H1 (cell line): ENCODE measurements at regions not wholly inside any gene's neighbourhood (a gene's known extent, or its start where the extent isn't known, plus 50 kb on each side); places are given as distances from the start of the nearest gene placed in this dataset.
A peak's percentile ranks its signal among the peaks of the same experiment; 100 is the strongest.

Experiments used
- CTCF ChIA-PET: fragments of 300-600 bp; sonication (Branson Sonifier 250); formaldehyde crosslinking; loops from one replicate; lab custom pipeline; 2021; ENCODE audit not compliant: partially characterized antibody; lab: Charles Lee
- POLR2A ChIA-PET: fragments of 300-600 bp; sonication (Branson Sonifier 250); formaldehyde crosslinking; loops from one replicate; lab custom pipeline; 2021; ENCODE audit warnings: inconsistent platforms; ENCODE audit not compliant: partially characterized antibody; lab: Charles Lee
- DNase-seq, 2 experiments: peaks; one replicate each; pipeline versions ENCODE4 v3.0.0 to v3.0.0-alpha.2; 2010 to 2022; ENCODE audit warnings: low spot score in 2 of 2, low read depth in 1 of 2, mixed read lengths in 1 of 2
- FAIRE-seq: peaks from 2 replicates; lab custom pipeline; 2011; peaks lifted over from hg19 to GRCh38; lab: Jason Lieb, UNC
- H2AFZ ChIP-seq: 2 replicates; pipeline ENCODE4 v1.8.1; 2012; ENCODE audit warnings: low read length, inconsistent platforms
- H2AK5ac ChIP-seq: 2 replicates; pipeline ENCODE4 v1.6.1; 2013; ENCODE audit warnings: low read depth, low read length
- H2BK120ac ChIP-seq: replicated peaks from 2 replicates; pipeline ENCODE3; 2013; ENCODE audit warnings: low read depth, low read length, inconsistent platforms
- H2BK12ac ChIP-seq: 2 replicates; pipeline ENCODE4 v1.6.1; 2013; ENCODE audit warnings: low read depth, low read length
- H2BK15ac ChIP-seq: 2 replicates; pipeline ENCODE4 v1.6.1; 2013; ENCODE audit warnings: low read length
- H2BK20ac ChIP-seq: 2 replicates; pipeline ENCODE4 v1.6.1; 2013; ENCODE audit warnings: low read length
- H2BK5ac ChIP-seq: 2 replicates; pipeline ENCODE4 v1.6.1; 2013; ENCODE audit warnings: low read depth, low read length
- H3K14ac ChIP-seq: 2 replicates; pipeline ENCODE4 v1.6.1; 2013; ENCODE audit warnings: inconsistent platforms; ENCODE audit not compliant: insufficient read length
- H3K18ac ChIP-seq: 2 replicates; pipeline ENCODE4 v1.6.1; 2013; ENCODE audit warnings: low read length; ENCODE audit errors: extremely low read depth
- H3K23ac ChIP-seq: 2 replicates; pipeline ENCODE4 v1.6.1; 2013; ENCODE audit warnings: inconsistent platforms; ENCODE audit not compliant: insufficient read length
- H3K23me2 ChIP-seq: 2 replicates; pipeline ENCODE4 v1.6.1; 2013; ENCODE audit warnings: low read depth, low read length
- H3K27ac ChIP-seq: 2 replicates; pipeline ENCODE4 v1.6.1; 2011; ENCODE audit warnings: low read depth, low read length, inconsistent platforms
- H3K27me3 ChIP-seq, 4 experiments: replicated peaks in 1 of 4; 1 replicate in 1 of 4; 2 replicates in 3 of 4; pipeline versions ENCODE4 v1.6.1 to v1.8.1; 2011 to 2013; ENCODE audit warnings: low read length in 3 of 4, mild to moderate bottlenecking in 3 of 4, inconsistent platforms in 2 of 4, mixed read lengths in 2 of 4, moderate library complexity in 1 of 4; ENCODE audit not compliant: control insufficient read depth in 3 of 4, insufficient read depth in 3 of 4; ENCODE audit errors: extremely low read depth in 1 of 4
- H3K36me3 ChIP-seq, 4 experiments: 2 replicates each; pipeline versions ENCODE4 v1.6.1 to v1.8.1; 2011 to 2013; ENCODE audit warnings: mild to moderate bottlenecking in 4 of 4, low read length in 3 of 4, moderate library complexity in 2 of 4, control low read depth in 1 of 4, inconsistent platforms in 1 of 4; ENCODE audit not compliant: insufficient read depth in 4 of 4, control insufficient read depth in 2 of 4
- H3K4ac ChIP-seq: replicated peaks from 2 replicates; pipeline ENCODE3; 2013; ENCODE audit warnings: low read length, low read depth, mixed read lengths, inconsistent platforms; ENCODE audit not compliant: insufficient read length
- H3K4me1 ChIP-seq, 4 experiments: replicated peaks in 1 of 4; 1 replicate in 1 of 4; 2 replicates in 3 of 4; pipeline versions ENCODE4 v1.6.1 to v1.8.1; 2011 to 2013; ENCODE audit warnings: low read length in 3 of 4, inconsistent platforms in 2 of 4, mixed read lengths in 1 of 4; ENCODE audit not compliant: insufficient read depth in 4 of 4, control insufficient read depth in 3 of 4
- H3K4me2 ChIP-seq, 2 experiments: 2 replicates each; pipeline versions ENCODE4 v1.6.1 to v1.8.1; 2011 to 2013; ENCODE audit warnings: low read depth in 2 of 2, low read length in 2 of 2, control low read depth in 1 of 2, inconsistent platforms in 1 of 2, mild to moderate bottlenecking in 1 of 2; ENCODE audit not compliant: insufficient read depth in 1 of 2
- H3K4me3 ChIP-seq, 4 experiments: fragments of 200-600, 300-600 bp in 1 of 4; sonication (generic), shearing (Covaris generic), sonication (Bioruptor Twin) in 1 of 4; 2 replicates each; pipeline versions ENCODE4 v1.5.1 to v1.8.1; 2011 to 2016; ENCODE audit warnings: low read length in 4 of 4, low read depth in 3 of 4, control low read depth in 2 of 4, inconsistent platforms in 2 of 4, mild to moderate bottlenecking in 2 of 4, mixed read lengths in 1 of 4, moderate library complexity in 1 of 4; ENCODE audit not compliant: insufficient read depth in 2 of 4; ENCODE audit errors: extremely low read depth in 1 of 4
- H3K56ac ChIP-seq: replicated peaks from 2 replicates; pipeline ENCODE3; 2013; ENCODE audit warnings: low read depth, mild to moderate bottlenecking, mixed read lengths, low read length, inconsistent platforms; ENCODE audit not compliant: insufficient read length
- H3K79me1 ChIP-seq: 2 replicates; pipeline ENCODE4 v1.6.1; 2013; ENCODE audit warnings: low read depth, low read length, control low read depth
- H3K79me2 ChIP-seq, 2 experiments: 2 replicates each; pipeline versions ENCODE4 v1.6.1 to v1.8.1; 2012 to 2013; ENCODE audit warnings: low read length in 2 of 2, mild to moderate bottlenecking in 2 of 2, inconsistent platforms in 1 of 2; ENCODE audit not compliant: insufficient read depth in 2 of 2, control insufficient read depth in 1 of 2
- H3K9ac ChIP-seq, 4 experiments: replicated peaks in 1 of 4; 1 replicate in 1 of 4; 2 replicates in 3 of 4; pipeline versions ENCODE4 v1.6.1 to v1.8.1; 2011 to 2013; ENCODE audit warnings: low read depth in 3 of 4, low read length in 3 of 4, control low read depth in 2 of 4, mild to moderate bottlenecking in 2 of 4, moderate library complexity in 2 of 4, inconsistent platforms in 1 of 4; ENCODE audit errors: extremely low read depth in 1 of 4
- H3K9me3 ChIP-seq, 2 experiments: 2 replicates each; pipeline versions ENCODE4 v1.6.1 to v1.8.1; 2012 to 2013; ENCODE audit warnings: mild to moderate bottlenecking in 2 of 2, moderate library complexity in 2 of 2, control low read depth in 1 of 2, inconsistent platforms in 1 of 2, low read depth in 1 of 2, low read length in 1 of 2, mixed read lengths in 1 of 2; ENCODE audit not compliant: insufficient read depth in 2 of 2
- H4K20me1 ChIP-seq, 2 experiments: replicated peaks in 1 of 2; 2 replicates each; pipeline versions ENCODE3 to v1.8.1; 2011 to 2013; ENCODE audit warnings: inconsistent platforms in 2 of 2, low read length in 2 of 2, mild to moderate bottlenecking in 1 of 2; ENCODE audit not compliant: insufficient read depth in 2 of 2, control insufficient read depth in 1 of 2
- H4K5ac ChIP-seq: 2 replicates; pipeline ENCODE4 v1.6.1; 2013; ENCODE audit warnings: low read length, low read depth, mixed read lengths, inconsistent platforms; ENCODE audit not compliant: insufficient read length
- H4K8ac ChIP-seq: 2 replicates; pipeline ENCODE4 v1.8.0; 2013; ENCODE audit warnings: mild to moderate bottlenecking, moderate library complexity, low read length, inconsistent platforms; ENCODE audit not compliant: insufficient read depth; ENCODE audit errors: extremely low read depth
- H4K91ac ChIP-seq: replicated peaks from 2 replicates; pipeline ENCODE3; 2013; ENCODE audit warnings: low read length, mixed read lengths, inconsistent platforms; ENCODE audit not compliant: insufficient read length
- CHD1 ChIP-seq: IDR thresholded peaks from 2 replicates; pipeline ENCODE4 v1.6.1; 2012; ENCODE audit warnings: low read depth, low read length, improper control_type of control experiment
- CHD2 ChIP-seq: IDR thresholded peaks from 2 replicates; pipeline ENCODE4 v1.6.1; 2012; ENCODE audit warnings: low read length, improper control_type of control experiment
- GTF2F1 ChIP-seq: IDR thresholded peaks from 2 replicates; pipeline ENCODE4 v1.6.1; 2012; ENCODE audit warnings: low read depth, low read length, improper control_type of control experiment, borderline replicate concordance
- NRF1 ChIP-seq: IDR thresholded peaks from 2 replicates; pipeline ENCODE4 v1.6.1; 2011; ENCODE audit warnings: mild to moderate bottlenecking, low read depth, low read length, improper control_type of control experiment
- PHF8 ChIP-seq: fragments of 200-600 bp; sonication (generic); conservative IDR thresholded peaks from 2 replicates; pipeline ENCODE4 v1.7.1; 2012; ENCODE audit warnings: low read depth, mild to moderate bottlenecking, inconsistent platforms, low read length, moderate library complexity
- SP4 ChIP-seq: IDR thresholded peaks from 2 replicates; pipeline ENCODE4 v1.6.1; 2012; ENCODE audit warnings: low read length, inconsistent platforms
- TEAD4 ChIP-seq: IDR thresholded peaks from 2 replicates; pipeline ENCODE4 v1.6.1; 2012; ENCODE audit warnings: low read depth, low read length, inconsistent platforms, mixed read lengths
- WGBS, 2 experiments: shearing (Covaris generic) in 1 of 2; methylation state at CpG; one replicate each; pipeline versions ENCODE4 v1.1.6 to v1.1.7; 2013 to 2015; ENCODE audit warnings: low lambda C conversion rate in 2 of 2, mixed read lengths in 2 of 2, inconsistent platforms in 1 of 2, low coverage in 1 of 2, missing lambda C conversion rate in 1 of 2; ENCODE audit not compliant: insufficient replicate concordance in 2 of 2, insufficient coverage in 1 of 2, insufficient read length in 1 of 2; ENCODE audit errors: extremely low coverage in 1 of 2, missing lambda C conversion rate in 1 of 2; 5-methylcytosine and 5-hydroxymethylcytosine counted together

DNA sequence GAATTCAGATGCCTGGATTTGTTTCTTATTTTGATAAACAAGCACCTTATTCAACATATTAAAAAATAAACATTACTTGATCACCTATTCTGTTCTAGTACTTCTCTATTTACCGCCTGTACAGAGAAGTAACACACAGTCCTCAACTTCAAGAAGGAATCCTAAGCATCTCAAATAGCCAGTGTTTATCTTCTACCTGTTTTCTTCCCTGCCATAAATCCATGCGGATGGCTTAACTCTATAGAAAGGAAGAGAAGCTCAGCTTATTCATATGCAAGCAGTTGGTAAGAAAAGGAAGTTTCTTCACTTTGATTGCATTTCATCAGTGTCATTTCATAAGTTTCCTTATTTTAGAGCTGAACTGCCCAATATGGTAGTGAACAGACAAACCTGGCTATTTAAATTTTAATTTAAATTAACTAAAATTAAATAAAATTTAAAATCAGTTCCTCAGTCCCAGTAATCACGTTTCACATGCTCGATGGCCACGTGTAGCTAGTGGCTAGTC, 210.0 kb upstream of the PEX5L start:
- Histone ChIP-seq H2AFZ (no peak overlapping the region), H4K5ac (no peak overlapping the region), H2BK5ac (no peak overlapping the region), H3K9ac (no peak overlapping the region), H3K4ac (no peak overlapping the region), H3K18ac (no peak overlapping the region), H3K4me2 (peak overlapping the region; percentile 40 to 41; a peak in 3 of 4 replicates), H3K79me2 (no peaks in the 10 kb centered on the region), H3K4me3 (no peak overlapping the region), H4K8ac (no peak overlapping the region), H3K79me1 (no peaks in the 10 kb centered on the region), H3K56ac (no peak overlapping the region), H3K27me3 (no peaks in the 10 kb centered on the region), H2BK120ac (no peak overlapping the region), H3K23me2 (no peaks in the 10 kb centered on the region), H4K91ac (no peak overlapping the region), H3K9me3 (no peaks in the 10 kb centered on the region), H2BK15ac (no peak overlapping the region), H4K20me1 (no peaks in the 10 kb centered on the region), H2AK5ac (no peak overlapping the region), H3K36me3 (no peaks in the 10 kb centered on the region), H3K4me1 (peaks cover 0 to 8% (median 0%) of the 10 kb centered on the region in 4 experiments; a peak in 1 of 7 replicates), H3K23ac (no peak overlapping the region), H3K14ac (no peak overlapping the region), H3K27ac (no peak overlapping the region), H2BK20ac (no peak overlapping the region), H2BK12ac (no peak overlapping the region)
- WGBS, 2 experiments = 43% methylated on average over 5 of the region's 5 CpGs; no CpG with 5 or more reads in 1 of the 2 experiments
- FAIRE-seq = no peak
- ChIA-PET POLR2A (no interaction called here), CTCF (interaction anchor here (0.5 to 1.2 kb wide), 2 partner anchors 110 to 395 kb away, joined by 3 to 4 read pairs; no protein-coding TSS in a partner anchor)
- TF ChIP-seq TEAD4 = no peak
- no peak for TF ChIP-seq SP4
- TF ChIP-seq PHF8 = no peak
- TF ChIP-seq NRF1 = no peak
- TF ChIP-seq GTF2F1 = no peak
- TF ChIP-seq CHD1 = no peak
- TF ChIP-seq CHD2 = no peak
- no peak for DNase-seq
